Tibial nerve (tissue), 4 donors: ENCODE measurements at regions not wholly inside any gene's neighbourhood (a gene's known extent, or its start where the extent isn't known, plus 50 kb on each side); places are given as distances from the start of the nearest gene placed in this dataset.

ENCODE experiments used
- DNase-seq, 2 donors: peaks; one replicate each; pipeline ENCODE4 v3.0.0-alpha.2; 2019; ENCODE audit warnings: low spot score in 2 of 2
- H3K27ac ChIP-seq, 4 donors: fragments of 200-600 bp; sonication (generic) in 3 of 4; one replicate each; pipeline ENCODE4 v1.5.1; 2017 to 2019; ENCODE audit warnings: mild to moderate bottlenecking in 1 of 4
- H3K27me3 ChIP-seq, 2 donors: fragments of 200-600 bp; sonication (generic) in 1 of 2; one replicate each; pipeline versions ENCODE4 v1.5.1 to v1.6.0; 2017 to 2019
- H3K36me3 ChIP-seq, 3 donors: fragments of 200-600 bp; sonication (generic); one replicate each; pipeline ENCODE4 v1.5.1; 2018 to 2019
- H3K4me1 ChIP-seq, 4 donors: fragments of 200-600 bp; sonication (generic) in 3 of 4; one replicate each; pipeline ENCODE4 v1.5.1; 2017 to 2019
- H3K4me3 ChIP-seq, 4 donors: fragments of 200-600 bp; sonication (generic) in 3 of 4; one replicate each; pipeline ENCODE4 v1.5.1; 2017 to 2019; ENCODE audit warnings: mild to moderate bottlenecking in 1 of 4, moderate library complexity in 1 of 4
- H3K9me3 ChIP-seq, 4 donors: fragments of 200-600 bp; sonication (generic) in 3 of 4; one replicate each; pipeline ENCODE4 v1.5.1; 2017 to 2019
- EP300 ChIP-seq, 2 donors: sonication (generic); formaldehyde crosslinking; IDR thresholded peaks; one replicate each; pipeline ENCODE4 v1.6.1; 2017; ENCODE audit warnings: antibody characterized with exemption in 2 of 2, mild to moderate bottlenecking in 1 of 2
- POLR2A ChIP-seq, 2 donors: fragments of 450-650 bp; IDR thresholded peaks; one replicate each; pipeline ENCODE4 v1.6.1; 2017; ENCODE audit warnings: antibody characterized with exemption in 2 of 2, mild to moderate bottlenecking in 2 of 2, moderate library complexity in 2 of 2
- WGBS, 2 donors: methylation state at CpG; one replicate each; pipeline ENCODE4 v1.1.5; 2018; 5-methylcytosine and 5-hydroxymethylcytosine counted together
- TF ChIP-seq, protein P1 (sequence below), 5 experiments: fragments of 200-600 bp in 3 of 5; fragments of 450-650 bp in 2 of 5; sonication (generic) in 3 of 5; IDR thresholded peaks; one replicate each; pipeline ENCODE4 v1.5.1; 2016 to 2019; ENCODE audit warnings: antibody characterized with exemption in 5 of 5, mild to moderate bottlenecking in 3 of 5, moderate library complexity in 2 of 5

DNA sequence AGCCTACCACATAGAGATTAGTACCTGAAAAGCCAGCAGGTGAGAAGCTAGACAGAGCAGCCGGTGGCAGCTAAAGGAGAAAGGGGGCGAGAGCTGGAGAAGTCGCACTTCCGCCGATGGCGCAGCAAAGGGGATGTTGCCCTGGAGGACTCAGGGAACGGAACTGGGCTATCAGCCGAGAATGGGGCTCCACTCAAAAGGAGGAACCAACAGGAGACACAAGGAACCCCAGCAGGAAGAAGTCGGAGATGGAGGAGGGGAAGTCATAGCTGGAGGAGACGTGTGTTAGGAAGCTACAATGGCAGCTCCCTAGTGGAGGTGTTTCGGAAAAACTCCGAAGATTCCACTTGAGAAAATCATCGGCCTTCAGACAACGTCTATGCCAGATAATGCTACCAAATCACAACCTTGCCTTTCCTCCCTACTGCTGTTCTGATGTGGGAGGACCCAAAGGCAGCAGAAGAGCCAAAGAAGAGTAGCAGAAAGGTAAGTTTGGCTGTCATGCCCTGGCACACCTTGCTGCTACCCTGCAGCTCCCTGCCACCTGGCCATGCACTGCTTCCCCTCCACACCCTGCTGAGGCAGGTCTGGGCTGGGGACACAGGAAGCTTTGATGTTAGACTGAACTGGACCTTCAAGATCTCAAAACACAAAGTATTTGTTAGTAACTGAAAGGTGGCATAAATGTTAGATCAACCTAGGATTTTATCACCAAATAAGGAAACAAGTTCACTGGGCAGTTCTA lies 127.9 kb downstream of the DLEU7 start:
- Histone ChIP-seq H3K27ac (peak overlapping the region in 1 of 4 donors; percentile 14), H3K36me3 (peaks cover 0 to 5% (median 0%) of the 10 kb centered on the region in 3 donors), H3K9me3 (no peaks in the 10 kb centered on the region), H3K27me3 (no peaks in the 10 kb centered on the region), H3K4me1 (peaks cover 0 to 25% (median 3%) of the 10 kb centered on the region in 4 donors), H3K4me3 (peak overlapping the region in 2 of 4 donors; percentile 12 to 38)
- 91 to 94% methylated on average over 14 of the region's 14 CpGs for WGBS, 2 donors
- DNase-seq, result peak in 1 of 2 donors; percentile 41
- TF ChIP-seq POLR2A (IDR thresholded peaks at IDR 0.05) (no peak), EP300 (IDR thresholded peaks at IDR 0.05) (peak in 1 of 2 donors; percentile 67)

DNA sequence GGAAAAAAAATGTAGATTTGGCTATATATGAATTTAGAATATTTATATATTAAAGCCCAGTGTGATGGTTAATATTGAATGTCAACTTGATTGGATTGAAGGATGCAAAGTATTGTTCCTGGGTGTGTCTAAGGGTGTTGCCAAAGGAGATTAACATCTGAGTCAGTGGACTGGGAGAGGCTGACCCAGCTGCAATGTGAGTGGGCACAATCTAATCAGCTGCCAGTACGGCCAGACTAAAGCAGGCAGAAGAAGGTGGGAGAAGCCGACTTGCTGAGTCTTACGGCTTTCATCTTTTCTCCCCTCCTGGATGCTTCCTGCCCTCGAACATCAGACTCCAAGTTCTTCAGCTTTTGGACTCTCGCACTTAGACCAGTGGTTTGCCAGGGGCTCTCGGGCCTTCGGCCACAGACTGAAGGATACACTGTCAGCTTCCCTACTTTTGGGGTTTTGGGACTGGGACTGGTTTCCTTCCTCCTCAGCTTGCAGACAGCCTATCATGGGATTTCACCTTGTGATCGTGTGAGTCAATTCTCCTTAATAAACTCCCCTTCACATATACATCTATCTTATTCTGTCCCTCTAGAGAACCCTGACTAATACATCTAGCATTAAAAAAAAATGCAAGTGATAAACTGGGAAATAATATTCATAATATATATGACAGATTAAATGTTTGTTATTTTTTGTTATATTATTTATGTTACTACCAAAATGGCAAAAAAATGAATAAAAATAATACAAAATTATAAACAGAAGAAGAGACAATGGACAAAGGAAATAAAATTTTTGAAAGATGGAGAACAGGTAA lies 122.4 kb downstream of the DLEU7 start:
- TF ChIP-seq, protein P1, sequence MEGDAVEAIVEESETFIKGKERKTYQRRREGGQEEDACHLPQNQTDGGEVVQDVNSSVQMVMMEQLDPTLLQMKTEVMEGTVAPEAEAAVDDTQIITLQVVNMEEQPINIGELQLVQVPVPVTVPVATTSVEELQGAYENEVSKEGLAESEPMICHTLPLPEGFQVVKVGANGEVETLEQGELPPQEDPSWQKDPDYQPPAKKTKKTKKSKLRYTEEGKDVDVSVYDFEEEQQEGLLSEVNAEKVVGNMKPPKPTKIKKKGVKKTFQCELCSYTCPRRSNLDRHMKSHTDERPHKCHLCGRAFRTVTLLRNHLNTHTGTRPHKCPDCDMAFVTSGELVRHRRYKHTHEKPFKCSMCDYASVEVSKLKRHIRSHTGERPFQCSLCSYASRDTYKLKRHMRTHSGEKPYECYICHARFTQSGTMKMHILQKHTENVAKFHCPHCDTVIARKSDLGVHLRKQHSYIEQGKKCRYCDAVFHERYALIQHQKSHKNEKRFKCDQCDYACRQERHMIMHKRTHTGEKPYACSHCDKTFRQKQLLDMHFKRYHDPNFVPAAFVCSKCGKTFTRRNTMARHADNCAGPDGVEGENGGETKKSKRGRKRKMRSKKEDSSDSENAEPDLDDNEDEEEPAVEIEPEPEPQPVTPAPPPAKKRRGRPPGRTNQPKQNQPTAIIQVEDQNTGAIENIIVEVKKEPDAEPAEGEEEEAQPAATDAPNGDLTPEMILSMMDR (IDR thresholded peaks at IDR 0.05), result no peak
- TF ChIP-seq POLR2A (IDR thresholded peaks at IDR 0.05) (no peak), EP300 (IDR thresholded peaks at IDR 0.05) (no peak)
- no peak for DNase-seq

DNA sequence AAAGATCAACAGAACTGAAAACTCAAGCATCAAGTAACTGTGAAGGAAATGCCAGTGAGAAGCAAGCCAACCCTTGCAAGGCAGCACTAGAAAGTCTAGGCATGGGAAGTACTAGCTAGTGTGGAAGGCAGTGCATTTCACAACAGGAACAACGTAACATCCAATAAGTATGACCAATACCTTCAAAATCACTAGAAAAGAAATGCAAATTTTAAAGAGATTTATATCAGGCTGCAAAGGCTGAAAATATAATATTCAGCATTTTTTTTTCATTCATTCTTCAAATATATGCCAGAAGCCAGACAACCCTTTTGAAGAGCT lies 121.9 kb downstream of the DLEU7 start:
- no peaks in the 10 kb centered on the region for H3K9me3 ChIP-seq
- no peaks in the 10 kb centered on the region for H3K27me3 ChIP-seq
- no peak overlapping the region for H3K4me3 ChIP-seq
- WGBS, 2 donors, result 85 to 90% methylated on average over 1 of the region's 1 CpG
- peaks cover 0 to 9% (median 0%) of the 10 kb centered on the region in 3 donors for H3K36me3 ChIP-seq
- DNase-seq, result no peak
- no peak for TF ChIP-seq EP300 (IDR thresholded peaks at IDR 0.05)
- TF ChIP-seq, protein P1 (IDR thresholded peaks at IDR 0.05), result no peak
- no peak for TF ChIP-seq POLR2A (IDR thresholded peaks at IDR 0.05)
- H3K4me1 ChIP-seq, result peaks cover 0 to 7% (median 0%) of the 10 kb centered on the region in 4 donors
- H3K27ac ChIP-seq, result no peak overlapping the region

More for the DNA sequence above, 122.4 kb downstream of the DLEU7 start:
- Histone ChIP-seq H3K9me3 (no peaks in the 10 kb centered on the region), H3K27me3 (no peaks in the 10 kb centered on the region), H3K36me3 (peaks cover 0 to 9% (median 0%) of the 10 kb centered on the region in 3 donors), H3K27ac (no peak overlapping the region), H3K4me1 (peaks cover 0 to 7% (median 0%) of the 10 kb centered on the region in 4 donors), H3K4me3 (no peak overlapping the region)
- 67 to 83% methylated on average over 8 of the region's 8 CpGs for WGBS, 2 donors

DNA sequence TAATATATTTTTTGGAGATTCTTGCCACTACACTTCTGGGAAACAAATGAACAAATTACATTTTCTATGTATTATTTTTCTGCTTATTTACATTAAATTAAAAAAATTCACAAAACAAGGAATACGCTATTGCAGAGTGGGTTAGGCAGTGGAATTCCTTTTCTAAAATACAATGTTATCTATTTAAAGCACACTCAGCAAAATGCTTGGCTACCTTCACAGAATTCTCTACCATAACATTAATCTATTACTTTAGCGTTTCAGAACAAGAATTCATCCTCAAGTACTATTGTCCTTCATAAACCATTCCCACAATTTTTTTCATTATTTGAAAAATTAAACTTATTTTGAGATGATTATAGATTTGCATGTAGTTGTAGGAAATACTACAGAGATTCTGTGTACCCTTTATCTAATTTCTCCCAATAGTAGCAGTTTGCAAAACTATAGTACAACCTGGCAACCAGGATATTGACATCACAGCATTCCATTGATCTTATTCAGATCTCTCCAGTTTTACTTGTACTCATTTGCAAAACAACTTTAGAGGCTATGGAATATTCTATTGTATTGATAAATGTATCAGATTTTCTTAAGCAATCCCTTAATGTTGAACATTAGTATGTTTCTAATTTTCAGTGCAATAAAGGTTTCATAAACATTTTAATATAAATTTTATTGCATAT lies 120.9 kb downstream of the DLEU7 start:
- no peak for DNase-seq
- Histone ChIP-seq H3K4me3 (no peak overlapping the region), H3K4me1 (peaks cover 0 to 7% (median 0%) of the 10 kb centered on the region in 4 donors), H3K27ac (no peak overlapping the region), H3K27me3 (no peaks in the 10 kb centered on the region), H3K36me3 (peaks cover 0 to 9% (median 0%) of the 10 kb centered on the region in 3 donors), H3K9me3 (no peaks in the 10 kb centered on the region)
- WGBS, 2 donors, result 93 to 99% methylated on average over 2 of the region's 2 CpGs
- TF ChIP-seq, protein P1 (IDR thresholded peaks at IDR 0.05), result no peak
- TF ChIP-seq POLR2A (IDR thresholded peaks at IDR 0.05), result no peak
- TF ChIP-seq EP300 (IDR thresholded peaks at IDR 0.05), result no peak

DNA sequence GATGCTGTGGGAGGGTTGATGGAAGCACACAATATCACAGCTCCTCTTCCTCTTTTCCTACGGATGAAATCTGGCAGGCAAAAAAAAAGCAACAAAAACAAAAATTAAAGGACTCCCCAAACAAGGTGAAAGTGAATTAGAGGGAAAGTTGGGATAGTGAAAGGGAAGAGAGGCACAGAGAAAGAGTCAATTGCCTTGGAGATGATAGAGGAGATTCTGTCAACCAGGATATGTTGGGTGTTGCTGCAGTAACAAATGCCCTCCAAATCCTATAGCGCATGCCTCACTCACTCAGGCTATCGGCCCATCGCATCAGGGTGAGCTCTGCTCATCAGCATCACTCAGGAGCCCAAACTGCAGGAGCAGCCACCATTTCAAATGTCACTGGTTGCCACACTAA lies 119.1 kb downstream of the DLEU7 start:
- DNase-seq, result no peak
- Histone ChIP-seq H3K4me1 (peaks cover 0 to 7% (median 0%) of the 10 kb centered on the region in 4 donors), H3K9me3 (no peaks in the 10 kb centered on the region), H3K4me3 (no peak overlapping the region), H3K27me3 (no peaks in the 10 kb centered on the region), H3K27ac (no peak overlapping the region), H3K36me3 (peaks cover 0 to 9% (median 0%) of the 10 kb centered on the region in 3 donors)
- TF ChIP-seq, protein P1 (IDR thresholded peaks at IDR 0.05), result no peak
- no peak for TF ChIP-seq EP300 (IDR thresholded peaks at IDR 0.05)
- TF ChIP-seq POLR2A (IDR thresholded peaks at IDR 0.05), result no peak
- WGBS, 2 donors, result 92 to 93% methylated on average over 4 of the region's 4 CpGs
